ENCODE measurements at regions not wholly inside any gene's neighbourhood (a gene's known extent, or its start where the extent isn't known, plus 50 kb on each side); places are given as distances from the start of the nearest gene placed in this dataset.

DNA sequence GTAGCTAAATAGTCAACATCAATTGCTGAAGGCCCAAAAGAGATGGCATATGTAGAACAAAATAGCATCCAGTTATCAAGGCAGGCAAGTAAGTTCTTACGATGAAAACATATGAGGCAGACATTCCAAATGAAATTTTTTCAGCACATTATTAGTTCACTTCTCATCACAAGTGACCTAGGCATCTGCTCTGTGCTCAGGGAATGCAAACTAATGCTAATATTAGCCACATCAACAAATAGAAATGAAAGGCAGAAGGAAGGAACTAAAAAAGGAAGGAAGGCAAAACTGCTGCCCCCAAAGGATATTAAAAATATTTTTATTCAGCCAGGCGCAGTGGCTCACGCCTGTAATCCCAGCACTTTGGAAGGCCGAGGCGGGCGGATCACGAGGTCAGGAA is 51.2 kb upstream of the ROCK1 start:
- H3K27me3 ChIP-seq = no peaks in the 10 kb centered on the region
- TF ChIP-seq CTCF (IDR thresholded peaks at IDR 0.05) = no peak
- H3K9me3 ChIP-seq = no peaks in the 10 kb centered on the region
- H3K4me3 ChIP-seq = no peak overlapping the region
- peak overlapping the region; percentile 46 to 58 for H3K27ac ChIP-seq
- H3K4me1 ChIP-seq = peaks cover 0 to 36% (median 8%) of the 10 kb centered on the region in 4 donors
- DNase-seq = no peak
- intact Hi-C loops (cut with DNase I; ENCODE audit: low total_unique reads) = no loop called here
- H3K36me3 ChIP-seq = no peaks in the 10 kb centered on the region

DNA sequence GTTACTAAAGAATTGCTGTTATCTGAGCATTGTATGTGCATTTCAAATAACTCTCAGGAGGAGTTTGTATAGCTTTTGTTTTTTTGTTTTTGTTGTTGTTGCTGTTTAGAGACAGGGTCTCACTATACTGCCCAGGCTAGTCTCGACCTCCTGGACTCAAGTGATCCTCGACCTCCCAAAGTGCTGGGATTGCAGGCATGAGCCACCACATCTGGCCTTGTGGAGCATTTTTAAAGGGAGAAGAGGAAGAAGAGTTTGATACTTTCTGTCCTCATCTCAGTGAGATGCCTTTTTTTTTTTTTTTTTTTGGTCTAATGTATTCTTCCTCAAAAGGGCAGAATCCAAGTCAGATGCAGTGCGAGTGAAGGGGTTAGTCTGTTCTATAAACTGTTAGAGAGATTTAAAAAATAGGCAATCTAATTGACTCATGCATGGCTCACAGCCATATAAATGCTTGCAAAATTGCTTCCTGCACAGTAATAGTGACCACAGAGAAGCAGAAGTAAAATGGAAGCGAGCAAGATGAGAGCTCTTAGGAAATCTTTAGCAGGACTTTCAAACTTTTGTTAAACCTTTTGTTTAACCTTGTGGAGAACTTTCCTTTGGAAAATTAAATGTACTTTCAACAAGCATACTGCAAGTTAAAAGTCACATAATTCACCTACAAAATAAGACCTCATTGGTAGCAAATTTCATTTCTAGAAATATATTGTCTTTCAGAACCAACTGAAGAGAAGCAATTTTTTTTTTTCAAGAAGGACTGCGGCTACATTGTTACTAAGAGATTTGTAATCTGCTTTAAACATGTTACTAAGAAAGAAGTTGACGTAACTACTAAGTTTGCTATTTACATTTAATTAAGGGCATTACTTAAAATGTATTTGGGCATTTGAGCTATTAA is 52.3 kb upstream of the ROCK1 start:
- Histone ChIP-seq H3K36me3 (no peaks in the 10 kb centered on the region), H3K9me3 (no peaks in the 10 kb centered on the region), H3K27ac (peak overlapping the region; percentile 46 to 58), H3K27me3 (no peaks in the 10 kb centered on the region), H3K4me3 (no peak overlapping the region), H3K4me1 (peaks cover 0 to 36% (median 8%) of the 10 kb centered on the region in 4 donors)
- TF ChIP-seq CTCF (IDR thresholded peaks at IDR 0.05) = no peak
- DNase-seq = peak in 1 of 2 donors; percentile 29
- intact Hi-C loops (cut with DNase I; ENCODE audit: low total_unique reads) = no loop called here

GRCh38 chr18:21164548-21165095 is 53.0 kb upstream of the ROCK1 start:
- Histone ChIP-seq H3K36me3 (no peaks in the 10 kb centered on the region), H3K4me3 (no peak overlapping the region), H3K27ac (no peak overlapping the region), H3K27me3 (no peaks in the 10 kb centered on the region), H3K4me1 (peaks cover 0 to 36% (median 8%) of the 10 kb centered on the region in 4 donors), H3K9me3 (no peaks in the 10 kb centered on the region)
- TF ChIP-seq CTCF (IDR thresholded peaks at IDR 0.05) = no peak
- DNase-seq = no peak
- intact Hi-C loops (cut with DNase I; ENCODE audit: low total_unique reads) = no loop called here

DNA sequence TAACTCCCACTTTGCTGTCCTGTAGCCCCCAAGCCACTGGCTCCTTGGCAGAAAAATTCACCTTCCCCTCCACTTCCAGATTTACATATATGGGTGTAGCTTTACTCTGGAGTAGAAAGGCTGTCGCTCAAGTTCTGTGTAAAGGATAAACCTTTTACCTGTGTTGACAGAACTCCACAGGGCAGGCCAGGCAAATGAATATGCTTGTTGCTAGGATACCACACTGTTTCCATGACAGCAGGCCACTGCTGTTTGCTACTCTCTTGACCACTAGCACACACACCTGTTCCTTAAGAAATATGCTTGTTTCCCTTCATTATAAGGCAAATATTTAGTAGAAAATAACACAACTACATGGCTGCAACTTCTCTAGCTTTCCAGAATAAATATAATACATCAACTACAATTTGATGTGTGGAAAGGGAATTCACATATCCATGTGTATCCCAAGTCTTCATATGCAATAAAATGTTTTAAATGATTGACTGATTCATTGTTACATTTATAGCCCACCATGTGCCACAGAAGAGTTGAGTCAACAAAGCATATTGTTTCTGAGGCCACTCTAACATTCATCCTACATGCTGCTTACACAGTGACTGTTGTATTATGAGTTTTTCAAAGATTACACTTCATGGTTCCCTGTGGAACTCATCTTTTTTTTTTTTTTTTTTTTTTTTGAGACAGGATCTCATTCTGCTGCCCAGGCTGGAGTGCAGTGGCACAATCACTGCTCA is 56.2 kb upstream of the ROCK1 start:
- peaks cover 0 to 28% (median 6%) of the 10 kb centered on the region in 4 donors for H3K4me1 ChIP-seq
- intact Hi-C loops (cut with DNase I; ENCODE audit: low total_unique reads) = no loop called here
- no peak overlapping the region for H3K4me3 ChIP-seq
- no peaks in the 10 kb centered on the region for H3K9me3 ChIP-seq
- H3K27me3 ChIP-seq = no peaks in the 10 kb centered on the region
- no peak for TF ChIP-seq CTCF (IDR thresholded peaks at IDR 0.05)
- no peaks in the 10 kb centered on the region for H3K36me3 ChIP-seq
- no peak overlapping the region for H3K27ac ChIP-seq
- no peak for DNase-seq

DNA sequence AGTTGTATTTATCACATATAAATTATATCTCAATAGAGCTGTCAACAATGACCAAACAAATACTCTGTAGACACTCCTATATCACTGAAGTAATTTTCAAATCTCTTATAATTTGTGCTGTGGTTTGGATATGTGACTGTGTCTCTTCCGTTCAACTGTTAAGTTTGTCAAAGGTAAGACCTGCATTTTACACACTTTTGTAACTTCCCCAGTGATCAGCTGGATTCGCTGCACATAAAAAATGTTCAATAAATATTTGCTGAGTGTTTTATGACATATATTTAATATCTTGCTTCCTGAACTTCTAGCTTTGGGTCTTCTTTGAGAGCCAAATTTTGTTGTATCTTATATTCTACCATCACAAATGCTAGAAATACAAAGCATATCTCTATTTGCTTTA is 57.3 kb upstream of the ROCK1 start:
- intact Hi-C loops (cut with DNase I; ENCODE audit: low total_unique reads) = no loop called here
- TF ChIP-seq CTCF (IDR thresholded peaks at IDR 0.05) = no peak
- Histone ChIP-seq H3K36me3 (no peaks in the 10 kb centered on the region), H3K4me1 (peaks cover 0 to 25% (median under 1%) of the 10 kb centered on the region in 4 donors), H3K27me3 (no peaks in the 10 kb centered on the region), H3K9me3 (no peaks in the 10 kb centered on the region), H3K4me3 (no peak overlapping the region), H3K27ac (no peak overlapping the region)
- no peak for DNase-seq
